ENCODE measurements at regions not wholly inside any gene's neighbourhood (a gene's known extent, or its start where the extent isn't known, plus 50 kb on each side); places are given as distances from the start of the nearest gene placed in this dataset.
A peak's percentile ranks its signal among the peaks of the same experiment; 100 is the strongest.

GRCh38 chr4:3684546-3684945 is 81.6 kb upstream of the ADRA2C start:
- H3K27ac ChIP-seq, result no peak overlapping the region
- no peaks in the 10 kb centered on the region for H3K4me1 ChIP-seq
- DNase-seq (peak; percentile 19), ATAC-seq (no peak)
- H3K36me3 ChIP-seq, result no peaks in the 10 kb centered on the region
- no peak overlapping the region for H3K4me3 ChIP-seq
- intact Hi-C loops (cut with DNase I), result no loop called here
- no peak for TF ChIP-seq CTCF (IDR thresholded peaks at IDR 0.05)
- no peaks in the 10 kb centered on the region for H3K9me3 ChIP-seq
- peaks cover 9% of the 10 kb centered on the region for H3K27me3 ChIP-seq (ENCODE audit: low read depth)

GRCh38 chr4:3683744-3684421 is 82.3 kb upstream of the ADRA2C start:
- no peak for TF ChIP-seq CTCF (IDR thresholded peaks at IDR 0.05)
- DNase-seq, result peak; percentile 40
- Histone ChIP-seq H3K36me3 (no peaks in the 10 kb centered on the region), H3K4me3 (no peak overlapping the region), H3K4me1 (no peaks in the 10 kb centered on the region), H3K9me3 (no peaks in the 10 kb centered on the region), H3K27ac (no peak overlapping the region), H3K27me3 (ENCODE audit: low read depth) (peaks cover 12% of the 10 kb centered on the region)
- intact Hi-C loops (cut with DNase I), result no loop called here
- ATAC-seq, result no peak

DNA sequence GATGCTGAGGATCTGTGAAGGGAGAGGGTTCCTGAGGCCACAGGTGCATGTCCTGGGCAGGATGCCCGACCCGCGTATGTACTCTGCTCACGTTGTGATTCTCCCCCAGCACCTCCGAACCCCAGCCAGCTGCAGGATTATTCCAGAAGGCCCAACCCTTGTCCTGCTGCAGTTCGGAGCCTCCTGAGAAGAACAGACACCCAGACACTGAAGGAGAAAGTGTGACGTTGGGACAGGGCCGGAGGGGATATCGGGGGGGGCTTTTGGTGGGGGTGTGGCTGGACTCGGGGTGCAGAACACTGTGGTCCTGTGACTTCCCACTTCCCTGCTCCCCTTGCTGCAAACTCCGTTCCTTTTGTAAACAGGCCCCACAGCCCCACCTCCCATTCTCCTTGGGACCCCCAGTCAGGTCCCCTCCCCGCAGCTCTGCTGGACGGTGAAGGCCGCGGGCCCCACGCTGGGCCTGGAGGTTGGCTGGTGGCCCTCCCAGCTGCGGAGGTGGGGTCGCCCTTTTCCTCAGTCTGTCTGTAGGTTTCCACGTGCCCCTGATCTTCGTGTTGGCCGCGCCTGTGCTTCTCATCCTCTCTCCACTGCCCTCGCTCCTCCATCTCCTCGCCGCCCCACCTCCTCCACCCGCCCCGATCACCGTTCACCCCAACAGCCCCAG is 83.0 kb upstream of the ADRA2C start:
- Histone ChIP-seq H3K9me3 (no peaks in the 10 kb centered on the region), H3K4me1 (no peaks in the 10 kb centered on the region), H3K4me3 (no peak overlapping the region), H3K36me3 (no peaks in the 10 kb centered on the region), H3K27ac (no peak overlapping the region), H3K27me3 (ENCODE audit: low read depth) (peaks cover 12% of the 10 kb centered on the region)
- intact Hi-C loops (cut with DNase I), result no loop called here
- DNase-seq (peak; percentile 19), ATAC-seq (no peak)
- TF ChIP-seq CTCF (IDR thresholded peaks at IDR 0.05), result no peak

- Histone ChIP-seq H3K4me3 (no peak overlapping the region), H3K36me3 (no peaks in the 10 kb centered on the region), H3K4me1 (no peaks in the 10 kb centered on the region), H3K27ac (no peak overlapping the region), H3K9me3 (no peaks in the 10 kb centered on the region), H3K27me3 (ENCODE audit: low read depth) (peaks cover 12% of the 10 kb centered on the region)
- DNase-seq (peak; percentile 39), ATAC-seq (no peak)
- TF ChIP-seq CTCF (IDR thresholded peaks at IDR 0.05), result no peak
- intact Hi-C loops (cut with DNase I), result no loop called here
Observed at GRCh38 chr4:3682236-3683076, 83.7 kb upstream of the ADRA2C start.

- peaks cover 12% of the 10 kb centered on the region for H3K27me3 ChIP-seq (ENCODE audit: low read depth)
- ATAC-seq (no peak), DNase-seq (peak; percentile 26)
- H3K27ac ChIP-seq, result no peak overlapping the region
- H3K4me1 ChIP-seq, result no peaks in the 10 kb centered on the region
- no peak for TF ChIP-seq CTCF (IDR thresholded peaks at IDR 0.05)
- no peaks in the 10 kb centered on the region for H3K36me3 ChIP-seq
- intact Hi-C loops (cut with DNase I), result no loop called here
- H3K9me3 ChIP-seq, result no peaks in the 10 kb centered on the region
- H3K4me3 ChIP-seq, result no peak overlapping the region
Observed at GRCh38 chr4:3681191-3681590, 85.0 kb upstream of the ADRA2C start.

All from lower lobe of right lung (tissue), 2 donors.